ENCODE measurements at regions not wholly inside any gene's neighbourhood (a gene's known extent, or its start where the extent isn't known, plus 50 kb on each side); places are given as distances from the start of the nearest gene placed in this dataset.

DNA sequence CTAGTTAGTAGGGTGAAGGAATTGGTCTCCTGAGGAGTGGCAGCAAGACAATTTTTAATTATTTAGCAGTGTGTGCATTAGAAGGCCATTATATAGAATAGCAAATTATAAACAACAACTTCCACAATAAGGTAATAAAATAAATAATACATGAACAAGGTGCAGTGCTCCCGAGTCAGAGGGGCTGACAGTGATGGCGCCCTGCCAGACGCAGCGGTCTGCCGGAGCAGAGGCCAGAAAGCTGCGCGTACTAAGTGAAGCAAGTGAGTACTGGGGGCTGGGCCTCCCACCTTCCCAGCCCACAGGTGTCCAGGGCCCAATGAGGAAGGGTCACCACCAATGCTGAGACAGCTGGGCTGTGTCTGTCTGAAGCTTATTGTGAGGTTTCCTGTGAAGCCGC is 72.0 kb upstream of the VRK1 start:
- no peak for TF ChIP-seq EZH2 (IDR thresholded peaks at IDR 0.05; ENCODE audit: borderline replicate concordance, low read length)
- TF ChIP-seq CTCF (IDR thresholded peaks at IDR 0.05; ENCODE audit: low read length): no peak
